Retinal pigment epithelial cell (primary cell): ENCODE measurements at regions not wholly inside any gene's neighbourhood (a gene's known extent, or its start where the extent isn't known, plus 50 kb on each side); places are given as distances from the start of the nearest gene placed in this dataset.

ENCODE experiments used
- DNase-seq: peaks from one replicate; pipeline ENCODE4 v3.0.0-alpha.2; 2010; ENCODE audit warnings: low read depth
- H3K4me3 ChIP-seq: 2 replicates; pipeline ENCODE4 v1.5.1; 2011; ENCODE audit warnings: mild to moderate bottlenecking, low read length, control low read depth, moderate library complexity
- TF ChIP-seq, protein P1 (sequence below): conservative IDR thresholded peaks from 2 replicates; pipeline ENCODE4 v1.5.1; 2011; ENCODE audit warnings: low read depth, low read length, control low read depth, inconsistent platforms

DNA sequence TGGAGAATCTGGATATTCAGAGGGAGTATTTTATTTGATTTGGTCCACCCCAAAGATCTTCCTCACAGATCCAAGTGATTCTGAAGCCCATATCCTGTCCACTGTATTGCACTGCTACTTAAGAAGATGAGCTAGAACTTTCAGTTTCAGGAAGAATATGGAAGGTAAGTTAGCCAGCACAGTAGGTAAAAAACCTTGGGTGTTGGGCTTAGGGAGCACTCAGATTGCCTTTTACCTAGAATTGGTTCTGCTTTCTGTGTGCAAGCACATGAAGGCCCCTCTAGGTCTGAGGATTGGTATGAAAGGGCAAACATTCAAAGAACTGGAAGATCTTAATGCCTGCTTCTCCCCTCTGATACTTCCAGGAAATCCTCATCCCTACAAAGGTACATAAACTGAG, 146.7 kb upstream of the COL1A2 start:
- no peak overlapping the region for H3K4me3 ChIP-seq
- no peak for DNase-seq
- TF ChIP-seq, protein P1, sequence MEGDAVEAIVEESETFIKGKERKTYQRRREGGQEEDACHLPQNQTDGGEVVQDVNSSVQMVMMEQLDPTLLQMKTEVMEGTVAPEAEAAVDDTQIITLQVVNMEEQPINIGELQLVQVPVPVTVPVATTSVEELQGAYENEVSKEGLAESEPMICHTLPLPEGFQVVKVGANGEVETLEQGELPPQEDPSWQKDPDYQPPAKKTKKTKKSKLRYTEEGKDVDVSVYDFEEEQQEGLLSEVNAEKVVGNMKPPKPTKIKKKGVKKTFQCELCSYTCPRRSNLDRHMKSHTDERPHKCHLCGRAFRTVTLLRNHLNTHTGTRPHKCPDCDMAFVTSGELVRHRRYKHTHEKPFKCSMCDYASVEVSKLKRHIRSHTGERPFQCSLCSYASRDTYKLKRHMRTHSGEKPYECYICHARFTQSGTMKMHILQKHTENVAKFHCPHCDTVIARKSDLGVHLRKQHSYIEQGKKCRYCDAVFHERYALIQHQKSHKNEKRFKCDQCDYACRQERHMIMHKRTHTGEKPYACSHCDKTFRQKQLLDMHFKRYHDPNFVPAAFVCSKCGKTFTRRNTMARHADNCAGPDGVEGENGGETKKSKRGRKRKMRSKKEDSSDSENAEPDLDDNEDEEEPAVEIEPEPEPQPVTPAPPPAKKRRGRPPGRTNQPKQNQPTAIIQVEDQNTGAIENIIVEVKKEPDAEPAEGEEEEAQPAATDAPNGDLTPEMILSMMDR, result no peak

GRCh38 chr7:94249631-94250030, 145.1 kb upstream of the COL1A2 start:
- TF ChIP-seq, protein P1, result no peak
- no peak overlapping the region for H3K4me3 ChIP-seq
- DNase-seq, result no peak

GRCh38 chr7:94250124-94250523, 144.6 kb upstream of the COL1A2 start:
- H3K4me3 ChIP-seq, result no peak overlapping the region
- TF ChIP-seq, protein P1, result no peak
- peak; percentile 62 for DNase-seq

- no peak for DNase-seq
- H3K4me3 ChIP-seq, result no peak overlapping the region
- TF ChIP-seq, protein P1, result no peak
Observed at GRCh38 chr7:94250987-94251386, 143.7 kb upstream of the COL1A2 start.

GRCh38 chr7:94252124-94252523, 142.6 kb upstream of the COL1A2 start:
- no peak overlapping the region for H3K4me3 ChIP-seq
- TF ChIP-seq, protein P1, result no peak
- DNase-seq, result no peak

GRCh38 chr7:94252971-94253370, 141.7 kb upstream of the COL1A2 start:
- H3K4me3 ChIP-seq, result no peak overlapping the region
- DNase-seq, result no peak
- TF ChIP-seq, protein P1, result no peak

DNA sequence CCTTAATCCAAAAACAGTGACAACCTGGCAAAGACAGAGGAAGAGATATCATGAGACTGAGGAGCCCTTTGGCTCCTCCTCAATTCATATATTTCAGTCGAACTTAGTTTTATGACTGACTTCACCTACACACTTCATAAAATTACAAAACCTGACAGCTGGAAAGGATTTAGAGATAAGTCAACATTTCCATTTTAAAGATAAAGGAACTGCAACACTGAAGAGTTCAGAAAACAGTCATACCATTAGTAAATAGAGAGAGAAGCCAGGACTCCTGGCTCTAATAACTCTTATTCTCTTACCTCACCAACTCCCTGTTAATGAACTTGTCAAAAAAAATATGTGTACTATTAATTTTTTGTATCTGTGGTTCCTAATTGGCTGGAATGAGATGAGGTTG, 141.0 kb upstream of the COL1A2 start:
- TF ChIP-seq, protein P1, result no peak
- H3K4me3 ChIP-seq, result no peak overlapping the region
- no peak for DNase-seq
